DMS153 treated with DMSO at 0.1 percent for 48 hours (cell line): ENCODE measurements at regions not wholly inside any gene's neighbourhood (a gene's known extent, or its start where the extent isn't known, plus 50 kb on each side); places are given as distances from the start of the nearest gene placed in this dataset.
"Not testable (repeated sequence)": the region's sequence is repeated elsewhere in the genome, so short reads cannot be mapped to it uniquely, and the experiment has no call there.

Experiments
- DNase-seq: peaks from one replicate; lab custom pipeline; 2025; ENCODE audit not compliant: unreplicated experiment; lab: John Stamatoyannopoulos, UW

GRCh38 chr5:112570708-112571444, 151.8 kb upstream of the EPB41L4A start:
- DNase-seq = no peak

DNA sequence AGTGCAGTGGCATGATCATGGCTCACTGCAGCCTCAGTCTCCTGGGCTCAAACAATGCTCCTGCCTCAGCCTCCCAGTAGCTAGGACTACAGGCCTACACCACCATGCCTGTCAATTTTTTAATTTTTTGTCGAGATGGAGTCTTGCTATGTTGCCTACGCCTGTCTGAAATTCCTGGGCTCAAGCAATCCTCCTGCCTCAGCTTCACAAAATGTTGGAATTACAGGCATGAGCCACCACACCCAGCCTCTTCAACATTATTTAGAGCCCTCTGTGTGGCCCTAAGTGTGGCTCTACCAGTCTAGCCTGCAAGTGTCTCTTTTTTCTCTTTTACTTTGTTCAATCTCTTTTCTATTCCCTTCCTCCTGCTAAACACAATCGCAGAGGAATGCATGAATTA, 154.4 kb upstream of the EPB41L4A start:
- DNase-seq = no peak

DNA sequence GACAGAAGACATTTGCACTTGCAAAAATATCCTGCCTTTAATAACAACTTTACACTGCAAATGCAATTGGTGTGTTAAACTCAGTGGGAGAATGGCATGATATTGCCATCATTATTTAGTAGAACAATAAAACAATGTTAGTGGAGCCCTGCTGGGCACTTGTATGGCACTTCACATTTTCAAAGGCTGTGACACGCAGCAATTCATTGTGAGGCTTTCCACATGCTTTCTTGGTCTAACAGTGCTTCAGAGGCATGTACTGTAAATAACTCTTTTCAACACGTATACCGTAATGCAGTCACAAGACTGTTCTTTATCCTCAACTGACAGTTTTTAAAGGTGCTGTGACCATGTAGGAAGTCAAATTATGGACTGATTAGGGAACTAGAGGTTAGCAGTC, 155.5 kb upstream of the EPB41L4A start:
- peak; percentile 6 for DNase-seq

DNA sequence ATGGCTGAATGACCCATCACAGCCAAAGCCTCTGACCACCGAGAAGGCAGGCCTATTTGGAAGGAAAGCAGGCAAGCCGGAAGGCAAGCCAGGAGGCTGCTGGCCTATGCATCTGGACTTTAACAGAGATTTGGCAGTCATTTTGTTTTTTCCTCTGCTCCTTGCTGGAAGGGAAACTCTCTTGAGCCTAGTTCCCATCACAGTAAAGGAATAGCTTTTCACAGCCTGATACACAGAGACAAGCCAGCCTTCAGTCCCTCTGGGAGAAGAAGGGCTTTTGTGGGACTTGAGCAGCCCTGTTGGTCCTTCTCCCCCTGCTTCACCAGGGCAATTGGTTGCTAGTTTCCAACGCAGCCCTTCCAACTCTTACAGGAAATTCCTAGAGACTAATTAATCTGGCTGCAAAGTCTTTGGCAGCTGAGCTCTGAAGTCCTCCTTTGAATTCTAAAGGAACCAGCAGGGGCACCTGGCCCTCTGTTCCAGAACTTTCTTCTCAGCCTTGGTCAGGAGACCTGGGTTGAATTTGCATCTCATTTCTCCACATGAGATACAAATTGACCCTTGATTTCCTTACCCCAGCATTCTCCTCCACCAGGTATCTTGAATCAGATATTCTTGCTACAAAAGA, 157.3 kb upstream of the EPB41L4A start:
- DNase-seq = no peak

DNA sequence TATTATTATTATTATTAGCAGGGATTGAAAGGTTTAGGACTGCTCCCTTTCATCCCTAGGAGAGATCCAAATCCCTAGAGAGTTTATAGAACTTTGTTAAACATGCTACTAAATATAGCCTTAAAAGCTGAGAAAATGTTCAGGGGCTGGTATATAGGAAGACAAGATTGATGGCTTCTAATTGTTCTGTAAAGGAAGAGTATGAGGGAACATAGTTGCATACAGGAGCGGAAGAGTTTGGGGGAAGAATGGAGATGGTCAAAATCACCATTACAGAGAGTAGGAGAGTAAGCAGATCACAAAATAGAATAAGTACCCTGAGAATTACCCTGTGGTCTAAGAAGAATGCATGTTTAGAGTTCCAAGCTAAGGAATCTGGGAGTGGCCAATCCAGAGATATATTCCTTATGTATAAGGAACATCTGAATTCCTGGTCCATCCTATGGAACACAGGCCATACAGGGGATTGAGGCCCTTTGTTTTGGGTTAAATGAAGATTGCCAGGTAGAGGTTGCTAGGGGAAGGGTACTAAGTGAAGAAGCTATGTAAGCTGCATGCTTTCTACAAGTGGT, 158.0 kb upstream of the APC start:
- DNase-seq = no peak

DNA sequence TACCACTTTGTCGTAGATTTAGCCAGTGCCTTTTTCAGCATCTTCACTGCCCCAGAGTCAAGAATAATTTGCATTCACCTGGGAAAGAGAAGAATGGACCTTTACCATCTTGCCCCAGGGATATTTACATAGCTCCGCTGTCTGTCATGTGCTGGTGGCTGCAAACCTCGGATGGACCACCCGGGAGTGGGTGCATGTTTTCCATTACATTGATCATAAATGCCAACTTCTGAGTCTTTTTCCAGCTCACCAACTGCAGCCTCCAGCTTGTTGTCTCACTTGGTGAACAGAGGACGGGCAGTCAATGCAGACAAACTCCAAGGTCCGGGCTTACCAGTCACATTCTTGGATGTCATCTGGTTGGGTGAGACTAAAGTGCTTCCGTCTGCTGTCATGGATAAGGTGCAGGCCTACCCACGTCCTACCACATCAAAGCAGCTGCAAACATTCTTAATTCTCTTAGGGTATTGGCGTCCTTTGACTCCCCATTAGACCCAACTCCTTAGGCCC, 155.8 kb upstream of the APC start:
- no peak for DNase-seq

DNA sequence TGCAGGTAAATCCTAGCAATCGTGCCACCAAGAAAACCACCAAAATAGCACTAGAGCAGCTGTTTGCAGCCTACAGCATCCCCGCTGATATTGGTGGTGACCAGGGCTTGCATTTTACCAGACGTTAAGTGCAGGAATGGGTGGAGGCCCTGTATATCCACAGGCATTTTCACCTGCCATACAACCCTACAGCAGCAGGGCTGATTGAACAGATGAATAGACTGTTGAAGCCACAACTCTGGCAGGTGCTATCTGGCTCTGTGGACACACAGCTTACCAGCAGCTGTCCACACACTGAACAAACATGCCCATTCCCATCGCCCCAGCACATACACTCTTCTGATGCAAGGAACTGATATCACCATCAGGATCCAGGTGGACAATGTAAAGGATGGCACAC, 154.5 kb upstream of the APC start:
- DNase-seq = no peak

DNA sequence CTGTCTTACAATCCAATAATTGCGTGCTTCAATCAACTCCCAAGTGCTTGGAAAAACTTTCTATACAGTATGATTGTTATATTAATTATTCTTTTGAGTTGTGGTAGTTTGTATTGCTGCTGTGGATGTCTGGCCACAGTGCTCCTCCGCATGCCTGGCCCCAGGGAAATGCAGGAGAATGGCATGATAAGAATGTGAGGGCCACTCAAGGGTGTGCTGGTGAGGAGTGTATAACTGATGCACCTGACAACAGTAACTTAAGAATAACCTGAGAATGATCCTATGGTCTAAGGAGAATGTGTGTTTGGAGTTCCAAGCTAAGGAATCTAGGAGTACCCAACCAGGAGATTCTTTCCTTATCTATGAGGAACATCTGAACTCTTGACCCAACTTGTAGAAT, 152.9 kb upstream of the APC start:
- DNase-seq = no peak

DNA sequence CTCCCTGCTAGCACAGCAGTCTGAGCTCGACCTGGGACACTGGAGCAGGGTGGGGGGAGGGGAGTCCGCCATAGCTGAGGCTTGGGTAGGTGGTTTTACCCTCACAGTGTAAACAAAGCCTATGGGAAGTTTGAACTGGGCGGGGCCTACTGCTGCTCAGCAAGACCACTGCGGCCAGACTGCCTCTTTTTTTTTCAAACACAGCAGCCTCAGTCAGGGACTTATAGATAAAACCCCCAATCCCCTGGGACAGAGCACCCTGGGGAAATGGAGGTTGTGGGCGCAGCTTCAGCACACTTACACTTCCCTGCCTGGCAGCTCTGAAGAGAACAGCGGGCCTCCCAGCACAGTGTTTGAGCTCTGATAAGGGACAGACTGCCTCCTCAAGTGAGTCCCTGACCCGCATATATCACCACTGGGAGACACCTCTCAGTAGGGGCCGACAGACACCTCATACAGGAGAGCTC, 151.1 kb upstream of the APC start:
- DNase-seq = no peak

DNA sequence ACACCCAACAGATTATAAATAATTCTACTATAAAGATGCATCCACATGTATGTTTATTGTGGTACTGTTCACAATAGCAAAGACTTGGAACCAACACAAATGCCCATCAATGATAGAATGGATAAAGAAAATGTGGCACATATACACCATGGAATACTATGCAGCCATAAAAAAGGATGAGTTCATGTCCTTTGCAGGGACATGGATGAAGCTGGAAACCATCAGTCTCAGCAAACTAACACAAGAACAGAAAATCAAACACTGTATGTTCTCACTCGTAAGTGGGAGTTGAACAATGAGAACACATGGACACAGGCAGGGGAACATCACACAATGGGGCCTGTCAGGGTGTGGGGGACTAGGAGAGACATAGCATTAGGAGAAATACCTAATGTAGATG, 146.8 kb upstream of the APC start:
- not testable (repeated sequence) for DNase-seq

DNA sequence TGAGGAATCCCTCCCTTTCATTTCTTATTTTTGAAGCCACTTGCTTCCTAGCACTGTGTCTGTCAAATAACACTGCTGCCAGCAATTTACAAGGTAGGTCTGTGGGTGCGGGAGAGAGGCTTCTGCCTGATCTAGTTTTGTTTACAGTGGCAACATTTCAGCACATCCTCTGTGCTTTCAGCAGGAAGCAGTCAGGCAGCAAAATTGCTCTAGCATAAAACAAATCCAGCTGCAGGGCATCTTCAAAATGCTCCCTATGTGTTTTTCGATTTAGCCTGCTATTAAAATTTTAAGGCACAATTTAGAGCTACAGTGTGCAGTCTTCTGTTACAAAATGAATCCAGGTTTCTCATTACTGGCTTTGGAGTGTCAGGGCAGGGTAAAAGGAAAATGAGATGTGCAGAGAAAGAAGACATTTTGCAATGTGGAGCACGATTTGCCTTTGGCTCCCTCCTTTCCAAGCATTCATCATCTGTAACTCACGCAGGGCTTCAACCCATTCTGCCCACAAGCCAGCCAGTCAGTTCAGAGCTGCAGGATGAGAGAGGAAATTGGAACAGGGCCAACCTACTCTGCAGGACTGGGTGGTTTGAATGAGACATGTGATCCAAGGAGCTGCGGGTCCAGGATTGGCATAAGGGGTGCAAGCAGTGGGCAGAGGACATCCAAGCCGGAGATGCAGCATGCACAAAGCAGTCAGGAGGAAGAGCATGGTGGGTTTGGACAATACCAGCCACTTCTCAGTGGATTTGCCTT, 143.4 kb upstream of the APC start:
- no peak for DNase-seq

DNA sequence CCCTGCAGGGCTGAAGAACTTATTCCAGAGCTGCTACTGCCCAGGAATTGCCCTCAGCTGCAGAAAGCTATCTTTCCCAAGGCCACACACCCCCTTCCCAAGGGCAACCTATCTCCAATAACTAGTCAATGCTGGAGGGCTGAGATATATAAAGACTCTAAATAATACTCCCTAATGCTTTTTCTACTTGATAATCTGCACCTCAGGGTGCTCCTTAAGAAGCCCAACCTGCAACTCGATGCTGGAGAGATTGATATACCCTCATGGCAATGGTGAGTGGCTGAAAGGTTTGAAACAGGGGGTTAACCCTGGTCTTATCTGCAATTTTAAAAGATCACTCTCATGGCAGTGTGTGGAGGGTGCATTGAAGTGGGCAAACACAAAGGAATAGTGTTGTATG, 142.7 kb upstream of the APC start:
- no peak for DNase-seq

- no peak for DNase-seq
These were observed 139.9 kb upstream of the APC start for GRCh38 chr5:112597831-112598230.

DNA sequence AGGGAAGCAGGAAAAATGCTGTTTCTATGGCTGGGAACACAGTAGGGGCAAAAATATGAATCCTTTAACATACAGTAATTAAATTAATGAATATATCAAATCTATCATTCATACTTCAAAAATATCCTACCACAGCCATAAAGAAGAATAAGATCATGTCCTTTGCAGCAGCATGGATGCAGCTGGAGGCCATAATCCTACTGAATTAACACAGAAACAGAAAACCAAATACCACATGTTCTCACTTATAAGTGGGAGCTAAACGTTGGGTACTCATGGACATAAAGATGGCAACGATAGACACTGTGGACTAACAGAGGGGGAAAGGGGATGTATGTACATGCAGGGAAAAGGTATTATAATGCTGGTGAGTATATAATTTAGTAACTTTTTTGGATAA, 137.2 kb upstream of the APC start:
- DNase-seq = not testable (repeated sequence)

DNA sequence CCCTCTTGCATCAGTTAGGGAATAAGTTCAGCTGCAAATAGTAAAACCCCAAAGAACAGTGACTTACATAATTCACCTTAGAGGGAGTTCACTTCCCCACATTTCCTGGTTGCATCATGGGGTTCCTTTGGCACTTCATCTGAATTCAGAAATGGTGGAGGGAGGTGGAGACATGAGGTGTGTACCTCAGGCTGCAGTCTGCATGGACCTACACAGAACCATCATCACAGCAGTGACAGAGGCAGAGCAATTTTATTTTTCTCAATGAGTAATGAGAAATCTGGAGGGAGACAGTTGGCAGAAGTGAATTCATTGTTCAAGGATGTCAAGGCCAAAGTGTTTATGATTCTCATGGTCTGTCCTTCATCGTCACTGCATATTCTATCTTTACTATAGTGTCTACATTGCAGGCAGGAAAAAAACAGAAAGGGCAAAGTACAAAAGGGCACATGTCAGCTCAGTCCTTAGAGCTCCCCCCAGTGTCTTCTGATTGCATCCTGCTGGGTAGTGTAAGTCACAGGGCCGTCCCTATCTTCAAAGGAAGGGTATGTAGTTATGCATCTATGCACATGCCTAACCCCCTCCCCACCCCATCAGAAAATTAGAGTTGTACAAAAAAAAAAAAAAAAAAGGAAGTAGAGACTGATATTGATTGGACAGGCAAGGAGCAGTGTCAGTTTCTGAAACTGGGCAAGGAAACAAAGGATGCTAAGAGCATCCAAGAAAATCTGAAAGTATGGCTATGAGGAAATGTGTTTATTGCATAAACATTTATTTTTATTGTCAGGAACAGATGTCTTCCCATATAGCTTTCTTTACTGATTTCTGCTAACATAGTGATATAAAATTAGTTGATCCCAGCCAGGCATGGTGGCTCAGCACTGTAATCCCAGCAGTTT, 132.7 kb upstream of the APC start:
- no peak for DNase-seq

GRCh38 chr5:112608975-112609374, 128.7 kb upstream of the APC start:
- DNase-seq = no peak

DNA sequence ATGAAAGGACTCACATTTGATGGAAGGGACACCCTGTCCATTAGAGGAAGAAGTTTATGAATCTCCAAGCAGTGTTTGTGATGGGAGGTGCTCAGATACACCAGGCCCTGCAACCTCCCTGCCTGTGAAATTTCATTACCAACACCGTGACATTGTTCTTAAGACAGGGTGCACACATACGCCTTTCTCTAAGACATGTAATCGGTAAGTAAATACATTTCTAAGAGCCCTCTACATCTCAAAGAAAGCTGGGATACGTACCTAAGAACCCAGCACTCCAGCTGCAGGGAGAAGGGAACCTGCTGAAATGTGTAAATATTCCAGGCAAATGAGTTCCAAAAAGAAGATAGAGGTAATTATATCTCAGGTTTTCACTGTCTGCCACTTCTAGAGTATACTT, 125.0 kb upstream of the APC start:
- no peak for DNase-seq

DNA sequence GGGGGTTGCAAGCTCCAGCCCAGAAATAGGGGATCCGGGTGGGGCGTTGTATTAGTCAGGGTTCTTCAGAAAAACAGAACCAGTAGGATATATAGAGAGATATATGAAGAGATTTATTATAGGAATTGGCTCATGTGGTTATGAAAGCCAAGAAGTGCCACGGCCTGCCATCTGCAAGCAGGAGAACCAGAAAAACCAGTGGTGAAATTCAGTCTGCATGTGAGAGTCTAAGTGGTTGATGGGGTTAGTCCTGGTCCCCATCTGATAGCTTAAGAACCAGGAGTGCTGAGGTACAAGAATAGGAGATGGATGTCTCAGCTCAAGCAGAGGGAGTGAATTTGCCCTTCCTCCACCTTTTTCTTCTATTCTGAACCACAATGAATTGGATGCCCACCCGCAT, 123.4 kb upstream of the APC start:
- no peak for DNase-seq

- no peak for DNase-seq
These were observed 122.7 kb upstream of the APC start for GRCh38 chr5:112614986-112615385.

DNA sequence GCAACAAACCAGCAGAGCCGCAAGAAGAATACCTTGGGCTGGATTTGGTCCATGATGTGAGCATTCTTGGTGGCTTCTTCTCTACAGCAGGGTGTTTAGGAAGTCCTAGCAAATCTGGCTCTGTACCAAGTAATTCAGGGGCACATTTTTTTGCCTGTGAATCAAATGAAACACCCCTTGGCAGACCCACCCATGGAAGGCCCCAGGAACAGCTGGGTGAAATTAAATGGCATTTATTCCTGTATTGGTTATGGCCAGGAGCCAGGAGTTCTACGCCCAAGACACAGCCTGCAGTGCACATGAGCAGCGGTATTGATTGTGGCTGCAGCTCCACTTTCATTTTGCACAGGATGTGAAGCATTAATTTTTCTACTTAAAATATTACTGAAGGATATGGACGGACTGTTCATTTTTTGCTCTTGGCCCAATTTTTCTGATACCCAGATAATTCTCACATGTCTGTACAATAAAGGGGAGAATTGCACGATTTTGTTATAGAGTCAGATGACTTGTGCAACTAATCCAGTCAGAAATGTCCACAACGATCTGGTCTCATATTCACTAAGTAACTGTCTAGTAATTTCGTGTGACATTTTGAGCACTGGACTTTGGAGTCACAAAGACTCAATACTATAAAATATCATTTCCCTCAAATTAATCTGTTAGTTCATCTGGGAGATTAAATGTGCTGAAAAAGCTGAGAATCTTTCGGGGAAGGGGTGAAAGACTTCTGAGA, 120.7 kb upstream of the APC start:
- no peak for DNase-seq
